NCI-H2171 treated with DMSO at 0.1 percent for 48 hours (cell line): ENCODE measurements at regions not wholly inside any gene's neighbourhood (a gene's known extent, or its start where the extent isn't known, plus 50 kb on each side); places are given as distances from the start of the nearest gene placed in this dataset.

Source experiments
- DNase-seq: peaks from one replicate; lab custom pipeline; 2025; lab: John Stamatoyannopoulos, UW

GRCh38 chr20:1790386-1790785, 104.8 kb upstream of the SIRPA start:
- no peak for DNase-seq

GRCh38 chr20:1788044-1788443, 107.2 kb upstream of the SIRPA start:
- no peak for DNase-seq

- no peak for DNase-seq
These were observed 108.7 kb upstream of the SIRPA start for GRCh38 chr20:1786486-1786885.

- no peak for DNase-seq
These were observed 110.6 kb upstream of the SIRPA start for GRCh38 chr20:1784586-1784985.

GRCh38 chr20:1783245-1783644, 112.0 kb upstream of the SIRPA start:
- DNase-seq, result no peak

GRCh38 chr20:1782181-1782580, 113.0 kb upstream of the SIRPA start:
- no peak for DNase-seq

- DNase-seq, result no peak
These were observed 115.6 kb upstream of the SIRPA start for GRCh38 chr20:1779567-1779966.

- DNase-seq, result no peak
These were observed 116.9 kb upstream of the SIRPA start for GRCh38 chr20:1778338-1778737.

GRCh38 chr20:1777476-1777820, 117.8 kb upstream of the SIRPA start:
- DNase-seq, result no peak

GRCh38 chr20:1776681-1777475, 118.3 kb upstream of the SIRPA start:
- peak; percentile 81 for DNase-seq

GRCh38 chr20:1775117-1775516, 117.5 kb upstream of the SIRPG start:
- DNase-seq, result no peak

- DNase-seq, result no peak
These were observed 116.9 kb upstream of the SIRPG start for GRCh38 chr20:1774479-1774878.

GRCh38 chr20:1773816-1774215, 116.2 kb upstream of the SIRPG start:
- no peak for DNase-seq

- no peak for DNase-seq
These were observed 111.9 kb upstream of the SIRPG start for GRCh38 chr20:1769491-1769890.

GRCh38 chr20:1766731-1767130, 109.2 kb upstream of the SIRPG start:
- no peak for DNase-seq

- DNase-seq, result peak; percentile 86
These were observed 106.8 kb upstream of the SIRPG start for GRCh38 chr20:1764136-1765033.

- no peak for DNase-seq
These were observed 104.0 kb upstream of the SIRPG start for GRCh38 chr20:1761598-1761997.

GRCh38 chr20:1761116-1761515, 103.5 kb upstream of the SIRPG start:
- DNase-seq, result no peak

- DNase-seq, result no peak
These were observed 101.2 kb upstream of the SIRPG start for GRCh38 chr20:1758765-1759164.

- no peak for DNase-seq
These were observed 100.3 kb upstream of the SIRPG start for GRCh38 chr20:1757606-1758512.

GRCh38 chr20:1757072-1757471, 99.5 kb upstream of the SIRPG start:
- no peak for DNase-seq

- no peak for DNase-seq
These were observed 97.2 kb upstream of the SIRPG start for GRCh38 chr20:1754749-1755148.
